ENCODE measurements at regions not wholly inside any gene's neighbourhood (a gene's known extent, or its start where the extent isn't known, plus 50 kb on each side); places are given as distances from the start of the nearest gene placed in this dataset.

DNA sequence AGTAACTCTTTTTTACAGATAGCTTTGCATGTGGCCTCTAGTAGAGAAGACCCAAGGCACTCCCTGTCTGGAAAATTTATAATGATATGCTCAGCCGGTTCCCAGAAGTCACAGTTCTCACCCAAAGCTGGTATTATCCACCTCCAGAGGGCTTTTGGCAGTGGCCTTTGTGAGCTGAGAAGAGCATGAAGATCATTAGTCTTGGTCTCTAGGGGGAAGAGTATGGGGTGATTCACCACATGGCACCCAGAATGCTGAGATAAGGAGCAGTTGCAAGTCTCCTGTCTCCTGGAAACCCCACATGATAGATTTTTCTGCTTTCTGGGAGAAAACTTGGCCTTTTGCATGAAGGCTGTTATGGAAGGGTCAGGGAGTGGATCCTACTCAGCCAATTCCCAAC lies 75.4 kb upstream of the PRPS1 start:
- no peaks in the 10 kb centered on the region for H3K36me3 ChIP-seq
- ATAC-seq: no peak
- 71% methylated on average over 1 of the region's 1 CpG; no CpG with 5 or more reads in 1 of the 2 donors for WGBS, 2 donors (ENCODE audit: low coverage in 1 of 2)
- no peaks in the 10 kb centered on the region for H3K4me1 ChIP-seq
- no peaks in the 10 kb centered on the region for H3K9me3 ChIP-seq
- H3K4me3 ChIP-seq: no peak overlapping the region
- H3K27me3 ChIP-seq: no peaks in the 10 kb centered on the region
- TF ChIP-seq, protein P1, sequence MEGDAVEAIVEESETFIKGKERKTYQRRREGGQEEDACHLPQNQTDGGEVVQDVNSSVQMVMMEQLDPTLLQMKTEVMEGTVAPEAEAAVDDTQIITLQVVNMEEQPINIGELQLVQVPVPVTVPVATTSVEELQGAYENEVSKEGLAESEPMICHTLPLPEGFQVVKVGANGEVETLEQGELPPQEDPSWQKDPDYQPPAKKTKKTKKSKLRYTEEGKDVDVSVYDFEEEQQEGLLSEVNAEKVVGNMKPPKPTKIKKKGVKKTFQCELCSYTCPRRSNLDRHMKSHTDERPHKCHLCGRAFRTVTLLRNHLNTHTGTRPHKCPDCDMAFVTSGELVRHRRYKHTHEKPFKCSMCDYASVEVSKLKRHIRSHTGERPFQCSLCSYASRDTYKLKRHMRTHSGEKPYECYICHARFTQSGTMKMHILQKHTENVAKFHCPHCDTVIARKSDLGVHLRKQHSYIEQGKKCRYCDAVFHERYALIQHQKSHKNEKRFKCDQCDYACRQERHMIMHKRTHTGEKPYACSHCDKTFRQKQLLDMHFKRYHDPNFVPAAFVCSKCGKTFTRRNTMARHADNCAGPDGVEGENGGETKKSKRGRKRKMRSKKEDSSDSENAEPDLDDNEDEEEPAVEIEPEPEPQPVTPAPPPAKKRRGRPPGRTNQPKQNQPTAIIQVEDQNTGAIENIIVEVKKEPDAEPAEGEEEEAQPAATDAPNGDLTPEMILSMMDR (IDR thresholded peaks at IDR 0.05): no peak
- TF ChIP-seq POLR2AphosphoS5 (IDR thresholded peaks at IDR 0.05): no peak
- no peak for TF ChIP-seq EP300 (IDR thresholded peaks at IDR 0.05)
- H3K27ac ChIP-seq: no peak overlapping the region

DNA sequence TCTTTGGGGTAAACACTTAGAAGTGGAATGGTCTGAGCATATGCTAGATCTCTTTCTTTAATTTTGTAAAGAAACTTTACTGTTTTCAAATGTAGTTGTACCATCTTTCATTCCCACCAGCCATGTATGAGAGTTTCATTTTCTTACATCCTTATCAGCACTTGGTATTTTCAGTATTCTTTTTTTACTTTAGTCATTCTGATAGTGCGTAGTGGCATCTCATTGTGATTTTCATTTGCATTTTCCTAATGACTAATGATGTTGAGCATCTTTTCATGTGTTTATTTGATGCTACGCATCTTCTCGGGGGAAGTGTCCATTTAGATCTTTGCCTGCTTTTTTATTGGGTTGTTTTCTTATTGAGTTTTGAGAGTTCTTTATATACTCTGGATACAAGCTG lies 71.3 kb upstream of the PRPS1 start:
- no peaks in the 10 kb centered on the region for H3K36me3 ChIP-seq
- no peaks in the 10 kb centered on the region for H3K27me3 ChIP-seq
- 82 to 94% methylated on average over 2 to 3 of the region's 3 CpGs for WGBS, 2 donors (ENCODE audit: low coverage in 1 of 2)
- TF ChIP-seq, protein P1 (IDR thresholded peaks at IDR 0.05): no peak
- TF ChIP-seq POLR2A (IDR thresholded peaks at IDR 0.05) (no peak), POLR2AphosphoS5 (IDR thresholded peaks at IDR 0.05) (no peak), EP300 (IDR thresholded peaks at IDR 0.05) (no peak)
- ATAC-seq: no peak
- no peak overlapping the region for H3K27ac ChIP-seq
- H3K4me3 ChIP-seq: no peak overlapping the region
- no peaks in the 10 kb centered on the region for H3K4me1 ChIP-seq
- no peaks in the 10 kb centered on the region for H3K9me3 ChIP-seq

DNA sequence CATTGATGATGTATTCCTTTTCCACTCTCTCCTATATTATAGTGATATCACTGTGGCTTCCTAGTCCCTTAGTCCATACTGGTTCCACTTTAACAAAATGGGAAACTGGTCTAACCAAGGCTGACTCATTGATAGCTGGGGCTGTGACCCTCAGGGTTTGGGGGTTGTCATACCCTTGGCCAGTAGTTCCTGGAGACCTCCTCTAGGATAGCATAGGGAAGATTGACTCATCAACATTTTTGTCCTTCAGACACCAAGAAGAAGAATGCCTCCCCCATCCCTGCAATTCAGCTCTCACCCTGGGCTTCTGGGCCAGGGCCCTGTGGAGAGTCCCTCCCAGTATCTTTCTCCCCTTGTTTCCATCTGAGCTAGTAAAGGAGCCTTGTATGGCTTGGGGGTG lies 68.8 kb upstream of the PRPS1 start:
- no peak for TF ChIP-seq EP300 (IDR thresholded peaks at IDR 0.05)
- TF ChIP-seq, protein P1 (IDR thresholded peaks at IDR 0.05): no peak
- TF ChIP-seq POLR2A (IDR thresholded peaks at IDR 0.05): no peak
- TF ChIP-seq POLR2AphosphoS5 (IDR thresholded peaks at IDR 0.05): no peak
- H3K27me3 ChIP-seq: no peaks in the 10 kb centered on the region
- no peak for ATAC-seq

DNA sequence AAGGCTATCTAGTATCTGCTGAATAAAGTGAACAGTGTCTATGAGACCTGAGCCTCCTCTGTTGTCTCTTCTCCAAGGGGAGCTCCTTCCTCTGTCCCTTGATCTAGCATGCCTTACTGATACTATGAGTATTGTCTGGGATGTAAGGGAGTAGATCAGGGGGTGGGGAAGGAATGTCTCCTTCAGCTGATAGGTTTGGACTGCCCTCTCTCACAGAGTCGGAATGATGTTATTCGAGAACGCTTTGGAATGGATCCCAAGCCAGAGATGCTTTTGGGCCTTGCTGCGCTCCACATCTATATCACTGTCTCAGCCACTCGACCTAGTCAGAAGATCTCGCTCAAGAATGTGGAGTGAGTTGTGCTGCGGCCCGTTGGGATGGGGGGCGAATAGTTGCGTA lies 68.3 kb upstream of the PRPS1 start:
- H3K4me3 ChIP-seq: no peak overlapping the region
- no peak for ATAC-seq
- H3K27me3 ChIP-seq: no peaks in the 10 kb centered on the region
- H3K27ac ChIP-seq: no peak overlapping the region
- H3K9me3 ChIP-seq: no peaks in the 10 kb centered on the region
- TF ChIP-seq, protein P1 (IDR thresholded peaks at IDR 0.05): no peak
- TF ChIP-seq POLR2AphosphoS5 (IDR thresholded peaks at IDR 0.05) (no peak), POLR2A (IDR thresholded peaks at IDR 0.05) (no peak), EP300 (IDR thresholded peaks at IDR 0.05) (no peak)
- no peaks in the 10 kb centered on the region for H3K36me3 ChIP-seq
- WGBS, 2 donors (ENCODE audit: low coverage in 1 of 2): 81 to 100% methylated on average over 2 to 10 of the region's 10 CpGs
- no peaks in the 10 kb centered on the region for H3K4me1 ChIP-seq

More for the DNA sequence above, 68.8 kb upstream of the PRPS1 start:
- Histone ChIP-seq H3K4me3 (no peak overlapping the region), H3K9me3 (no peaks in the 10 kb centered on the region), H3K4me1 (no peaks in the 10 kb centered on the region), H3K36me3 (no peaks in the 10 kb centered on the region), H3K27ac (no peak overlapping the region)

DNA sequence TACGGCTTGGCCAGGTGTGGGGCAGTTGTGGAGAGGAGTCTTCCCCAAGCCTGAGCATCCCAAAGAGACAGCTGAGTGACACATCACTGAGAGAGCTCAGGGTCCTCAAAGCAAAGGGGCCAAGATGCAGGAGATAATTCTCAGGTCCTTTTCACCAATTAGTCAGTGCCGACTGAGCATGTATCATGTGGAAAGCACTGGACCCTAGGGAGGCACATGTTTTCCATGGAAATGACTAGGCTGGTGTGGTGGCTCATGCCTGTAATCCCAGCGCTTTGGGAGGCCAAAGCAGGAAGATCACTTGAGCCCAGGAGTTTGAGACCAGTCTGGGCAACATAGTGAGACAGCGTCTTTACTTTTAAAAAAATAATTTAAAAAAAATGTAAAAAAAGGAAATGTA lies 67.3 kb upstream of the PRPS1 start:
- no peak for TF ChIP-seq EP300 (IDR thresholded peaks at IDR 0.05)
- TF ChIP-seq, protein P1 (IDR thresholded peaks at IDR 0.05): no peak
- TF ChIP-seq POLR2AphosphoS5 (IDR thresholded peaks at IDR 0.05): no peak
- no peak for TF ChIP-seq POLR2A (IDR thresholded peaks at IDR 0.05)
- WGBS, 2 donors (ENCODE audit: low coverage in 1 of 2): 60% methylated on average over 2 of the region's 4 CpGs; no CpG with 5 or more reads in 1 of the 2 donors
- no peaks in the 10 kb centered on the region for H3K4me1 ChIP-seq
- H3K27ac ChIP-seq: no peak overlapping the region
- no peaks in the 10 kb centered on the region for H3K9me3 ChIP-seq
- no peaks in the 10 kb centered on the region for H3K36me3 ChIP-seq
- no peaks in the 10 kb centered on the region for H3K27me3 ChIP-seq
- H3K4me3 ChIP-seq: no peak overlapping the region
- ATAC-seq: no peak
